Neural crest cell (in vitro differentiated cells): ENCODE measurements at regions not wholly inside any gene's neighbourhood (a gene's known extent, or its start where the extent isn't known, plus 50 kb on each side); places are given as distances from the start of the nearest gene placed in this dataset.

Source experiments
- DNase-seq: peaks from one replicate; pipeline ENCODE4 v3.0.0; 2021; ENCODE audit warnings: low read depth, mixed read lengths, low spot score
- H3K27ac Mint-ChIP-seq: one replicate; pipeline ENCODE4 v1.8.0; 2021; ENCODE audit warnings: mild to moderate bottlenecking, mixed read lengths; ENCODE audit not compliant: unreplicated experiment
- H3K27me3 Mint-ChIP-seq: 2 replicates; pipeline ENCODE4 v1.8.0; 2021; ENCODE audit warnings: low read depth, mild to moderate bottlenecking, mixed read lengths
- H3K36me3 Mint-ChIP-seq: 2 replicates; pipeline ENCODE4 v1.8.0; 2021; ENCODE audit warnings: low read depth, mild to moderate bottlenecking, mixed read lengths
- H3K4me1 Mint-ChIP-seq: 2 replicates; pipeline ENCODE4 v1.8.0; 2021; ENCODE audit warnings: mixed read lengths
- H3K4me3 Mint-ChIP-seq: one replicate; pipeline ENCODE4 v1.8.0; 2021; ENCODE audit warnings: mild to moderate bottlenecking, mixed read lengths
- H3K9me3 Mint-ChIP-seq: 2 replicates; pipeline ENCODE4 v1.8.0; 2021; ENCODE audit warnings: mixed read lengths
- TF ChIP-seq, protein P1 (sequence below): fragments of 200-600 bp; sonication (generic); conservative IDR thresholded peaks from 2 replicates; pipeline ENCODE4 v1.5.0; 2021; ENCODE audit warnings: antibody characterized with exemption, mild to moderate bottlenecking

DNA sequence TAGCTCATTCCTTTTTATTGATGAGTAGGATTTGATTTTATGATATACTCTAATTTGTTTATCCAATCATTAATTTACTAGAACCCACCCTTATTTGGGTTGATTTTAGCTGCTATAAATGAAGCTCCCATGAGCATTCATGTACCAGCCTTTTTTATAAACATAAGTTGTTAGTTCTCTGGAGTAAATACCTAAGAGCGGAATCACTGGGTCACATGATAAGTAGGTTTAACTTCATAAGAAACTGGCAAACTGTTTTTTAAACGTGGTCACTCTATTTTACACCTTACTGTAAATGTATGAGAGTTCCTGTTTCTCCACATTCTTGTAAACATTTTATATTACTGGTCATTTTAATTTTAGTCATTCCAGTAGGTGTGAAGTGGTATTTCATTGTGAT lies 364.6 kb downstream of the NPR3 start:
- no peaks in the 10 kb centered on the region for H3K9me3 Mint-ChIP-seq
- H3K4me3 Mint-ChIP-seq: no peak overlapping the region
- DNase-seq: no peak
- TF ChIP-seq, protein P1, sequence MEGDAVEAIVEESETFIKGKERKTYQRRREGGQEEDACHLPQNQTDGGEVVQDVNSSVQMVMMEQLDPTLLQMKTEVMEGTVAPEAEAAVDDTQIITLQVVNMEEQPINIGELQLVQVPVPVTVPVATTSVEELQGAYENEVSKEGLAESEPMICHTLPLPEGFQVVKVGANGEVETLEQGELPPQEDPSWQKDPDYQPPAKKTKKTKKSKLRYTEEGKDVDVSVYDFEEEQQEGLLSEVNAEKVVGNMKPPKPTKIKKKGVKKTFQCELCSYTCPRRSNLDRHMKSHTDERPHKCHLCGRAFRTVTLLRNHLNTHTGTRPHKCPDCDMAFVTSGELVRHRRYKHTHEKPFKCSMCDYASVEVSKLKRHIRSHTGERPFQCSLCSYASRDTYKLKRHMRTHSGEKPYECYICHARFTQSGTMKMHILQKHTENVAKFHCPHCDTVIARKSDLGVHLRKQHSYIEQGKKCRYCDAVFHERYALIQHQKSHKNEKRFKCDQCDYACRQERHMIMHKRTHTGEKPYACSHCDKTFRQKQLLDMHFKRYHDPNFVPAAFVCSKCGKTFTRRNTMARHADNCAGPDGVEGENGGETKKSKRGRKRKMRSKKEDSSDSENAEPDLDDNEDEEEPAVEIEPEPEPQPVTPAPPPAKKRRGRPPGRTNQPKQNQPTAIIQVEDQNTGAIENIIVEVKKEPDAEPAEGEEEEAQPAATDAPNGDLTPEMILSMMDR: no peak
- H3K27me3 Mint-ChIP-seq: no peaks in the 10 kb centered on the region
- H3K27ac Mint-ChIP-seq: no peak overlapping the region
- H3K4me1 Mint-ChIP-seq: no peaks in the 10 kb centered on the region
- no peaks in the 10 kb centered on the region for H3K36me3 Mint-ChIP-seq

- Mint-ChIP-seq H3K9me3 (no peaks in the 10 kb centered on the region), H3K4me3 (no peak overlapping the region), H3K27ac (no peak overlapping the region), H3K4me1 (no peaks in the 10 kb centered on the region), H3K27me3 (no peaks in the 10 kb centered on the region), H3K36me3 (no peaks in the 10 kb centered on the region)
- no peak for DNase-seq
- TF ChIP-seq, protein P1: no peak
Measured at GRCh38 chr5:33079548-33079947, 361.2 kb upstream of the TARS1 start.

- H3K9me3 Mint-ChIP-seq: no peaks in the 10 kb centered on the region
- H3K4me3 Mint-ChIP-seq: no peak overlapping the region
- H3K36me3 Mint-ChIP-seq: no peaks in the 10 kb centered on the region
- TF ChIP-seq, protein P1: no peak
- H3K4me1 Mint-ChIP-seq: no peaks in the 10 kb centered on the region
- no peak overlapping the region for H3K27ac Mint-ChIP-seq
- no peak for DNase-seq
- H3K27me3 Mint-ChIP-seq: no peaks in the 10 kb centered on the region
Measured at GRCh38 chr5:33080287-33080686, 360.5 kb upstream of the TARS1 start.

DNA sequence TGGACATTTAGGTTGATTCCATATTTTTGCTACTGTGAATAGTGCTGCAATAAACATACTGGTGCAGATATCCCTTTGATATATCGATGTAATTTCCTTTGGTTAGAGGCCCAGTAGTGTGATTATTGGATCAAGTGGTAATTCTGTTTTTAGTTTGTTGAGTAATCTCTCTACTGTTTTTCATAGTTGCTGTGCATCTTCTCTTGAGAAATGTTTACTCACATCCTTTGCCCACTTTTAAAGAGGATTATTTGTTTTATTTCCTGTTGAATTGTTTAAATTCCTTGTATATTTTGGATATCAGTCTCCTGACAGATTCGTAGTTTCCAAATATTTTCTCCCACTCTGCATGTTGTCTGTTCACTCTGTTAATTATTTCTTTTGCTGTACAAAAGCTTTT lies 352.6 kb upstream of the TARS1 start:
- TF ChIP-seq, protein P1: no peak
- DNase-seq: no peak
- Mint-ChIP-seq H3K27me3 (no peaks in the 10 kb centered on the region), H3K36me3 (no peaks in the 10 kb centered on the region), H3K9me3 (peaks cover 3% of the 10 kb centered on the region), H3K27ac (no peak overlapping the region), H3K4me1 (no peaks in the 10 kb centered on the region), H3K4me3 (no peak overlapping the region)

GRCh38 chr5:33091571-33092363 lies 349.0 kb upstream of the TARS1 start:
- no peaks in the 10 kb centered on the region for H3K36me3 Mint-ChIP-seq
- H3K4me1 Mint-ChIP-seq: no peaks in the 10 kb centered on the region
- H3K4me3 Mint-ChIP-seq: no peak overlapping the region
- no peak overlapping the region for H3K27ac Mint-ChIP-seq
- peaks cover 3% of the 10 kb centered on the region for H3K9me3 Mint-ChIP-seq
- H3K27me3 Mint-ChIP-seq: no peaks in the 10 kb centered on the region
- TF ChIP-seq, protein P1: no peak
- DNase-seq: no peak
